ENCODE measurements at regions not wholly inside any gene's neighbourhood (a gene's known extent, or its start where the extent isn't known, plus 50 kb on each side); places are given as distances from the start of the nearest gene placed in this dataset.

DNA sequence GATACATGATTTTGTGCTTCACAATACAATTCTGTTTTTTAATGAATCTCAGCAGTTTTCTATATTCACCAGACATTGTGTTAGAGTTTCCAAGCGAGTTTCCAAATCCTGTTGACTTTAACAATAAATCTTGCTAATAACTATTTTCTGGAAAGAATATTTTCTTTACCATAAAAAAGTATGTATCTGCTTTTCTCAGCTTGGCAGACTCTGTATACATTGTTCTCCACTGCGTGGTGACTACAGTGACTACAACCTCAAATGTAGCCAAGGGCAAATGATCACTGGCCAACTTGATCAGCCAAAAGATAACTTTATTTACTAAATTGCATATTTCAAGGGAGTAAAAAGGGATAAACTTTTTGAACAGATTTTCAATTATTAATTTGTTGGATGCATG, 325.9 kb upstream of the ADAMTS5 start:
- H3K27ac ChIP-seq (ENCODE audit: low read length), result no peak overlapping the region
- H3K27me3 ChIP-seq (ENCODE audit: insufficient read depth, low read length, poor library complexity), result no peaks in the 10 kb centered on the region
- no peak overlapping the region for H2AFZ ChIP-seq (ENCODE audit: low read depth, low read length)
- no peaks in the 10 kb centered on the region for H3K9me3 ChIP-seq (ENCODE audit: insufficient read depth, low read length, severe bottlenecking)
- no peaks in the 10 kb centered on the region for H3K79me2 ChIP-seq (ENCODE audit: insufficient read depth, low read length)
- no peak overlapping the region for H3K4me2 ChIP-seq (ENCODE audit: insufficient read depth, low read length)
- H3K36me3 ChIP-seq (ENCODE audit: insufficient read depth, low read length), result no peaks in the 10 kb centered on the region
- H3K4me3 ChIP-seq (ENCODE audit: low read depth in 1 of 2, low read length in 2 of 2), result no peak overlapping the region
- TF ChIP-seq, protein P1, sequence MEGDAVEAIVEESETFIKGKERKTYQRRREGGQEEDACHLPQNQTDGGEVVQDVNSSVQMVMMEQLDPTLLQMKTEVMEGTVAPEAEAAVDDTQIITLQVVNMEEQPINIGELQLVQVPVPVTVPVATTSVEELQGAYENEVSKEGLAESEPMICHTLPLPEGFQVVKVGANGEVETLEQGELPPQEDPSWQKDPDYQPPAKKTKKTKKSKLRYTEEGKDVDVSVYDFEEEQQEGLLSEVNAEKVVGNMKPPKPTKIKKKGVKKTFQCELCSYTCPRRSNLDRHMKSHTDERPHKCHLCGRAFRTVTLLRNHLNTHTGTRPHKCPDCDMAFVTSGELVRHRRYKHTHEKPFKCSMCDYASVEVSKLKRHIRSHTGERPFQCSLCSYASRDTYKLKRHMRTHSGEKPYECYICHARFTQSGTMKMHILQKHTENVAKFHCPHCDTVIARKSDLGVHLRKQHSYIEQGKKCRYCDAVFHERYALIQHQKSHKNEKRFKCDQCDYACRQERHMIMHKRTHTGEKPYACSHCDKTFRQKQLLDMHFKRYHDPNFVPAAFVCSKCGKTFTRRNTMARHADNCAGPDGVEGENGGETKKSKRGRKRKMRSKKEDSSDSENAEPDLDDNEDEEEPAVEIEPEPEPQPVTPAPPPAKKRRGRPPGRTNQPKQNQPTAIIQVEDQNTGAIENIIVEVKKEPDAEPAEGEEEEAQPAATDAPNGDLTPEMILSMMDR (IDR thresholded peaks at IDR 0.05; ENCODE audit: borderline replicate concordance, extremely low read depth, low read length, poor library complexity, severe bottlenecking), result no peak
- no peak for TF ChIP-seq EZH2 (IDR thresholded peaks at IDR 0.05; ENCODE audit: borderline replicate concordance, low read depth, low read length, severe bottlenecking)
- H4K20me1 ChIP-seq (ENCODE audit: insufficient read depth, low read length), result no peaks in the 10 kb centered on the region
- no peak overlapping the region for H3K9ac ChIP-seq (ENCODE audit: low read depth, low read length)
- H3K4me1 ChIP-seq (ENCODE audit: insufficient read depth, low read length), result no peaks in the 10 kb centered on the region
- ATAC-seq (ENCODE audit: insufficient read depth, low read depth) (no peak), DNase-seq (no peak)

DNA sequence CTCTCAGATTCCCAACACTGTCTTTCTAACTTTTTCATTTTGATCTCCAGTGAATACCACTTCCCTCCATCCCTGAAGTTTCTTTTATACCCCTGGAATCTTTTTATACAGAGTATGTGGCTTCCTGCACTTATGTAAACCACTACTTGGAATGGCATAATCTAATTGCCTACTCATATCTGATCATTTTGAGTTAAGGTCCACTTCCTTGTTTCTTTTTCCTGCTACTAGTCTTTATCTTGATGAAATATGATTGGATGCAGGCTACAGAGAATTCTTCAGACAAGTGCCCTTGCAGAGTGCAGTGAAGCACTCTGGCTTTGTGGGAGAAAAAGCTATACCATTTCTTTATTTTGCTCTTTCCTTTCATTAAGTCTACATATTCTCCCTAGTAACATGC, 325.3 kb upstream of the ADAMTS5 start:
- no peak overlapping the region for H3K27ac ChIP-seq (ENCODE audit: low read length)
- no peak overlapping the region for H3K4me3 ChIP-seq (ENCODE audit: low read depth in 1 of 2, low read length in 2 of 2)
- no peak overlapping the region for H3K9ac ChIP-seq (ENCODE audit: low read depth, low read length)
- TF ChIP-seq, protein P1 (IDR thresholded peaks at IDR 0.05; ENCODE audit: borderline replicate concordance, extremely low read depth, low read length, poor library complexity, severe bottlenecking), result no peak
- TF ChIP-seq EZH2 (IDR thresholded peaks at IDR 0.05; ENCODE audit: borderline replicate concordance, low read depth, low read length, severe bottlenecking), result no peak
- DNase-seq (no peak), ATAC-seq (ENCODE audit: insufficient read depth, low read depth) (no peak)
- no peaks in the 10 kb centered on the region for H3K9me3 ChIP-seq (ENCODE audit: insufficient read depth, low read length, severe bottlenecking)
- H3K79me2 ChIP-seq (ENCODE audit: insufficient read depth, low read length), result no peaks in the 10 kb centered on the region
- peak overlapping the region; percentile 38 for H2AFZ ChIP-seq (ENCODE audit: low read depth, low read length)
- no peaks in the 10 kb centered on the region for H3K4me1 ChIP-seq (ENCODE audit: insufficient read depth, low read length)
- H4K20me1 ChIP-seq (ENCODE audit: insufficient read depth, low read length), result no peaks in the 10 kb centered on the region
- H3K36me3 ChIP-seq (ENCODE audit: insufficient read depth, low read length), result no peaks in the 10 kb centered on the region
- no peak overlapping the region for H3K4me2 ChIP-seq (ENCODE audit: insufficient read depth, low read length)
- H3K27me3 ChIP-seq (ENCODE audit: insufficient read depth, low read length, poor library complexity), result no peaks in the 10 kb centered on the region

DNA sequence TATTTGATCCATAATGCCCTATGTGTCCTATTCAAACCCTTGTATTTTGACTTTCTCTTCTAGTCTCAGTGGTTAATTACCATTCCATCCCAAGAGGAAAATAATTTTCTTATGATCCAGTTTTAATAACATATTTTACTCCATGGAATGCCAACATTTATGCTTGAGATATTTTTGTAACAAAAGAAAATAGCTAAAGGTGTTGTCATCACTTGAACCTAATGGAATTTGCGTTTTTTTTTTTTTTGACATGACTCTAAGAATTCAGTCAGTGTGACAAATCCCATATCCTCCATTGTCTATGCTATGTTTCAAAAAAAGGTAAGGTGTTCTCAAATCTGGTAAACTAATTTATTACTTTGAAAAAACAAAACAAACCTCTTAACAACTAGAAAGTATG, 324.1 kb upstream of the ADAMTS5 start:
- no peak for ATAC-seq (ENCODE audit: insufficient read depth, low read depth)
- Histone ChIP-seq H3K27ac (ENCODE audit: low read length) (no peak overlapping the region), H3K4me3 (ENCODE audit: low read depth in 1 of 2, low read length in 2 of 2) (no peak overlapping the region), H3K4me1 (ENCODE audit: insufficient read depth, low read length) (no peaks in the 10 kb centered on the region), H3K4me2 (ENCODE audit: insufficient read depth, low read length) (no peak overlapping the region), H3K9ac (ENCODE audit: low read depth, low read length) (no peak overlapping the region), H3K36me3 (ENCODE audit: insufficient read depth, low read length) (no peaks in the 10 kb centered on the region), H3K9me3 (ENCODE audit: insufficient read depth, low read length, severe bottlenecking) (no peaks in the 10 kb centered on the region), H3K79me2 (ENCODE audit: insufficient read depth, low read length) (no peaks in the 10 kb centered on the region), H3K27me3 (ENCODE audit: insufficient read depth, low read length, poor library complexity) (no peaks in the 10 kb centered on the region), H2AFZ (ENCODE audit: low read depth, low read length) (no peak overlapping the region), H4K20me1 (ENCODE audit: insufficient read depth, low read length) (no peaks in the 10 kb centered on the region)
- DNase-seq, result no peak
- TF ChIP-seq, protein P1 (IDR thresholded peaks at IDR 0.05; ENCODE audit: borderline replicate concordance, extremely low read depth, low read length, poor library complexity, severe bottlenecking), result no peak
- no peak for TF ChIP-seq EZH2 (IDR thresholded peaks at IDR 0.05; ENCODE audit: borderline replicate concordance, low read depth, low read length, severe bottlenecking)

DNA sequence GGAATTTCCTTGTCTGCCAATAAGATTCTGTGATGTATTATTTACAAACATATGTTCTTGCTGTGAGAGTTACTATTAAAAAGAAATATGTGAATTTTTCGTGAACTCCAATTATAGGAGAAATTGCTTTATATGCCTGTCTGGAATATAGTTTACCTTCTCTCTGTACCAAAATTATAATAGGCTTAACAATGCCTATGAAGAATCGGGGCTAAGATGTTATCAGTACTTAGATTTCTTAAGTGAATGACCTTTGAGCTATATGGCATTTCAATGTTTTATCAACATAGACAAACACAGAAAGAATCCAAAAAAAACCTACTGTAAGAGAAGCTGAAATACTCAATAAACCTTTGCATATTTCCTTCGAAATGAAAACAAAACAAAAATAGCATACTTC, 323.1 kb upstream of the ADAMTS5 start:
- Histone ChIP-seq H3K9ac (ENCODE audit: low read depth, low read length) (no peak overlapping the region), H3K27ac (ENCODE audit: low read length) (no peak overlapping the region), H3K79me2 (ENCODE audit: insufficient read depth, low read length) (no peaks in the 10 kb centered on the region), H3K9me3 (ENCODE audit: insufficient read depth, low read length, severe bottlenecking) (no peaks in the 10 kb centered on the region), H2AFZ (ENCODE audit: low read depth, low read length) (no peak overlapping the region), H3K4me3 (ENCODE audit: low read depth in 1 of 2, low read length in 2 of 2) (no peak overlapping the region), H3K27me3 (ENCODE audit: insufficient read depth, low read length, poor library complexity) (no peaks in the 10 kb centered on the region), H4K20me1 (ENCODE audit: insufficient read depth, low read length) (no peaks in the 10 kb centered on the region), H3K36me3 (ENCODE audit: insufficient read depth, low read length) (no peaks in the 10 kb centered on the region), H3K4me1 (ENCODE audit: insufficient read depth, low read length) (no peaks in the 10 kb centered on the region), H3K4me2 (ENCODE audit: insufficient read depth, low read length) (no peak overlapping the region)
- ATAC-seq (ENCODE audit: insufficient read depth, low read depth), result no peak
- no peak for TF ChIP-seq EZH2 (IDR thresholded peaks at IDR 0.05; ENCODE audit: borderline replicate concordance, low read depth, low read length, severe bottlenecking)
- TF ChIP-seq, protein P1 (IDR thresholded peaks at IDR 0.05; ENCODE audit: borderline replicate concordance, extremely low read depth, low read length, poor library complexity, severe bottlenecking), result no peak
- no peak for DNase-seq
